Activated T-helper 1 cell treated with anti-CD3 and anti-CD28 coated beads, Interleukin-12 subunit alpha, Interleukin-12 subunit beta, Interleukin-2, Interleukin-4 antibody, amounts not matched to agents 30 ng/mL and 10 ng/mL and 1 ng/mL, durations not matched to agents 14 hours and 24 hours and 36 hours (primary cell): ENCODE measurements at regions not wholly inside any gene's neighbourhood (a gene's known extent, or its start where the extent isn't known, plus 50 kb on each side); places are given as distances from the start of the nearest gene placed in this dataset.

Experiments used
- DNase-seq: peaks from one replicate; pipeline ENCODE4 v3.0.0; 2021; ENCODE audit warnings: low spot score
- H3K27ac Mint-ChIP-seq: one replicate; pipeline ENCODE4 v1.8.0; 2021; ENCODE audit warnings: mild to moderate bottlenecking, mixed read lengths
- H3K27me3 Mint-ChIP-seq: one replicate; pipeline ENCODE4 v1.8.0; 2022; ENCODE audit warnings: mild to moderate bottlenecking, moderate library complexity, mixed read lengths; ENCODE audit not compliant: insufficient read depth
- H3K36me3 Mint-ChIP-seq: one replicate; pipeline ENCODE4 v1.8.0; 2021; ENCODE audit warnings: low read depth, mixed read lengths
- H3K4me1 Mint-ChIP-seq: one replicate; pipeline ENCODE4 v1.8.0; 2021; ENCODE audit warnings: low read depth, mixed read lengths
- H3K4me3 Mint-ChIP-seq: one replicate; pipeline ENCODE4 v1.8.0; 2021; ENCODE audit warnings: mild to moderate bottlenecking, moderate library complexity, mixed read lengths
- H3K9me3 Mint-ChIP-seq: one replicate; pipeline ENCODE4 v1.8.0; 2021; ENCODE audit warnings: mixed read lengths
- intact Hi-C: fragments of 100-400 bp; cut with micrococcal nuclease; formaldehyde crosslinking; loops from one replicate; pipeline ENCODE4 v1.15.1; 2024

GRCh38 chr6:85127168-85127498 lies 322.8 kb upstream of the NT5E start:
- Mint-ChIP-seq H3K27ac (no peak overlapping the region), H3K9me3 (no peaks in the 10 kb centered on the region), H3K4me3 (no peak overlapping the region), H3K27me3 (peaks cover 2% of the 10 kb centered on the region), H3K4me1 (no peaks in the 10 kb centered on the region), H3K36me3 (no peaks in the 10 kb centered on the region)
- intact Hi-C loops: no loop called here
- no peak for DNase-seq

- H3K27ac Mint-ChIP-seq: no peak overlapping the region
- DNase-seq: no peak
- intact Hi-C loops: no loop called here
These were observed 323.3 kb upstream of the NT5E start for GRCh38 chr6:85126485-85127167.

DNA sequence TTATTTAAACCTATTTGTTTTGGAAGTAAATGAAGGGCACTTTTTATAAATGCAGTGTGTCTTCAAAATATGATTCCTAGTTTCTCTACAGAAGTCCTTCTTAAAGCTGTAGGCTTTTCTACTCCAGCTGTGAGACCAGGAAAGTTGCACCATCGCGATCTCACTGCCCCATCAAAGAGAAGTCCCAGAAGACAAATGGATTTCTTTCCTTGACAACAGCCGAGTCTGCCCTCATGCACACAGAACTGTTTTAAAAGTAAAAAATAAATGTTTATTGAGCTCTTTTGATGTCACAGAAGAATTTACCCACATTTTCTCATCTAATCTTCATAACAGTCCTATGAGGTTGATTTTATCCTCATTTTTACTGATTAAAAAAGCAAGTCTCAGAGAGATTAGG lies 324.4 kb upstream of the NT5E start:
- no peaks in the 10 kb centered on the region for H3K36me3 Mint-ChIP-seq
- no peaks in the 10 kb centered on the region for H3K4me1 Mint-ChIP-seq
- peaks cover 2% of the 10 kb centered on the region for H3K27me3 Mint-ChIP-seq
- intact Hi-C loops: no loop called here
- no peaks in the 10 kb centered on the region for H3K9me3 Mint-ChIP-seq
- no peak overlapping the region for H3K27ac Mint-ChIP-seq
- no peak for DNase-seq
- H3K4me3 Mint-ChIP-seq: no peak overlapping the region

More at GRCh38 chr6:85126485-85127167, 323.3 kb upstream of the NT5E start:
- no peaks in the 10 kb centered on the region for H3K4me1 Mint-ChIP-seq
- H3K4me3 Mint-ChIP-seq: no peak overlapping the region
- H3K9me3 Mint-ChIP-seq: no peaks in the 10 kb centered on the region
- H3K27me3 Mint-ChIP-seq: peaks cover 2% of the 10 kb centered on the region
- H3K36me3 Mint-ChIP-seq: no peaks in the 10 kb centered on the region

DNA sequence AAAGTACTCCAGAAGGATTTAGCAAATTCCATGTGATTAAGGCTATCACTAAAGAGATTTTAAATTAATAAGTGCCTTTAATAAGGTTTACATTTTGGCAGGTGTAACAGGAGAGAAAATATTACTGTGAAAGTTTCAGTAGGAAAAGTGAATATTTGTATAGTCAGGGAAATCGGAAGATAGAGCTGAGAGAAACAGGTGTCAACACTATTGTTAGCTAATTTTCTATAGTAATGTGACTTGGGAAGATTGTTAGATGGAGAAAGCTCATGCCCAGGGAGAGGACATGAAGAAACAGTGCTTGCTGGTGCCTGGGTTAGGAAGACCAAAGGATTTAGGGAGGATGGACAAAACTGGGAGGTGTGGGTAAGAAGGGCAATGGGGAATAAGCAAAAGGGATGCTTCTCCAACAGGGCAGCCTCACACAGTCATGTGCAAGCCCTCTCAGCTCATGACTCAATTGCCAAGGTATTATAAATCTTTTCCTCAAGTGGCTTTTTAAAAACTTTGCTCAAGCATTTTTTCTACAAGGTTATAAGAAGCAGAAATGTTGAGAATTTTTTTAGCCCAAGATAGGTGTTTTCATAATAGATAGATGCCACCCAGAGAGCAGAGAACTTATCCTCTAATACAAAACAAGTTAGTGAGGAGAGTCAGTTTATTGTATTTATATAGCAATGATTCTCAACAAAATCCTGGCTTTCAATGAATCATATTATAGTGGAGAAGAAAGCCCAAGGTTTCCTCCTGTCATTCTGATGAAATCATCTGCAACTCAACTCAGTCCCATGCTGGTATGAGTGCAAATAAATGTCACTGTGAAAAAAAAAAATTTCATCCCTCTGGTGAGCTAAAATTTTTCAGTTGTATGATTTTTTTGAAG lies 325.2 kb upstream of the NT5E start:
- Mint-ChIP-seq H3K4me1 (no peaks in the 10 kb centered on the region), H3K27me3 (peaks cover 2% of the 10 kb centered on the region), H3K27ac (no peak overlapping the region), H3K4me3 (no peak overlapping the region), H3K9me3 (no peaks in the 10 kb centered on the region), H3K36me3 (no peaks in the 10 kb centered on the region)
- intact Hi-C loops: no loop called here
- DNase-seq: no peak

- Mint-ChIP-seq H3K27me3 (no peaks in the 10 kb centered on the region), H3K4me1 (no peaks in the 10 kb centered on the region), H3K27ac (no peak overlapping the region), H3K4me3 (no peak overlapping the region), H3K36me3 (no peaks in the 10 kb centered on the region), H3K9me3 (no peaks in the 10 kb centered on the region)
- DNase-seq: no peak
- intact Hi-C loops: no loop called here
These were observed 328.7 kb upstream of the NT5E start for GRCh38 chr6:85121158-85121557.

- H3K9me3 Mint-ChIP-seq: no peaks in the 10 kb centered on the region
- no peak overlapping the region for H3K4me3 Mint-ChIP-seq
- DNase-seq: no peak
- intact Hi-C loops: no loop called here
- no peak overlapping the region for H3K27ac Mint-ChIP-seq
- no peaks in the 10 kb centered on the region for H3K4me1 Mint-ChIP-seq
- no peaks in the 10 kb centered on the region for H3K27me3 Mint-ChIP-seq
- no peaks in the 10 kb centered on the region for H3K36me3 Mint-ChIP-seq
These were observed 331.1 kb upstream of the NT5E start for GRCh38 chr6:85118652-85119235.

GRCh38 chr6:85118233-85118632 lies 331.6 kb upstream of the NT5E start:
- H3K27ac Mint-ChIP-seq: no peak overlapping the region
- H3K27me3 Mint-ChIP-seq: no peaks in the 10 kb centered on the region
- no peaks in the 10 kb centered on the region for H3K36me3 Mint-ChIP-seq
- intact Hi-C loops: no loop called here
- no peaks in the 10 kb centered on the region for H3K9me3 Mint-ChIP-seq
- no peak for DNase-seq
- H3K4me3 Mint-ChIP-seq: no peak overlapping the region
- no peaks in the 10 kb centered on the region for H3K4me1 Mint-ChIP-seq

GRCh38 chr6:85116475-85116874 lies 333.4 kb upstream of the NT5E start:
- no peaks in the 10 kb centered on the region for H3K4me1 Mint-ChIP-seq
- intact Hi-C loops: no loop called here
- no peak overlapping the region for H3K27ac Mint-ChIP-seq
- no peak for DNase-seq
- H3K36me3 Mint-ChIP-seq: no peaks in the 10 kb centered on the region
- H3K27me3 Mint-ChIP-seq: no peaks in the 10 kb centered on the region
- H3K9me3 Mint-ChIP-seq: no peaks in the 10 kb centered on the region
- no peak overlapping the region for H3K4me3 Mint-ChIP-seq

DNA sequence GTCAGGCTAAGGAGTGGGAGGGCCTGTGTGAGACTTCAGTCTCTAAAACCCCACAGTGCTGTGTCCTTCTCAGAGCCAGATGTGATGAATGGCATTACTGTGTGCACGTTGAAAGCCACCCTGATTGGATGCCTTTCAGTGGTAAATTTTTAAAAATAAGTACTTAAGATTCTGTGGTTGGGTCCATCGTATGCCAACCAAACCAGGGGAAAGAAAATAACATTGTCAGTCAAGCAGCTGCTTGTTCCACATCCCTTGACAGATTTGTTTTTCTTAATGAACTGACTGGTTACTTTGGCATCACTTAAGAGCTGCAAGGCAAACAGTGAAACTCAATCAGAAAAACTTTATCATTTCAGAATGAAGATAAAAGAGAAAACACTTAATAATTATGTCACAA lies 334.0 kb upstream of the NT5E start:
- H3K4me3 Mint-ChIP-seq: no peak overlapping the region
- no peaks in the 10 kb centered on the region for H3K4me1 Mint-ChIP-seq
- H3K9me3 Mint-ChIP-seq: no peaks in the 10 kb centered on the region
- intact Hi-C loops: no loop called here
- DNase-seq: no peak
- no peaks in the 10 kb centered on the region for H3K36me3 Mint-ChIP-seq
- no peaks in the 10 kb centered on the region for H3K27me3 Mint-ChIP-seq
- no peak overlapping the region for H3K27ac Mint-ChIP-seq

GRCh38 chr6:85115376-85115775 lies 334.5 kb upstream of the NT5E start:
- H3K27ac Mint-ChIP-seq: no peak overlapping the region
- no peak overlapping the region for H3K4me3 Mint-ChIP-seq
- intact Hi-C loops: no loop called here
- DNase-seq: no peak
- no peaks in the 10 kb centered on the region for H3K27me3 Mint-ChIP-seq
- no peaks in the 10 kb centered on the region for H3K36me3 Mint-ChIP-seq
- H3K9me3 Mint-ChIP-seq: no peaks in the 10 kb centered on the region
- no peaks in the 10 kb centered on the region for H3K4me1 Mint-ChIP-seq

DNA sequence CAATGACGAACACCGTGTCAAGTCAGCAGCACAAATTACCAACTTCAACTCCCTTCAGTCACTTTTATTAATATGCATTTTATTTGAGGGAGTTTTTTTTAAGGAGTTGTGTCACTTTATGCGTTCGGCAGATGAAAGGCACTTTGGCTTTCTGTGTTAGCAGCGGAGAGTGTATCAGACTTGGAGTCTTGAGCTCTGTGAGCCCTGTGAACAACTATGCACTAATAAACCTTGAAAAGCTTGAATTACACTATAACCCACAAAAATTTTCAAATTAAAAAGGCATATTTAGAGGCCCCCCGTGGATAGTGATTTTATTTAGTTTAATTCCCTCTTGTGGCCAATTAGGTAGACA lies 335.3 kb upstream of the NT5E start:
- no peaks in the 10 kb centered on the region for H3K27me3 Mint-ChIP-seq
- intact Hi-C loops: no loop called here
- H3K9me3 Mint-ChIP-seq: no peaks in the 10 kb centered on the region
- no peak overlapping the region for H3K27ac Mint-ChIP-seq
- H3K36me3 Mint-ChIP-seq: no peaks in the 10 kb centered on the region
- no peak overlapping the region for H3K4me3 Mint-ChIP-seq
- DNase-seq: no peak
- no peaks in the 10 kb centered on the region for H3K4me1 Mint-ChIP-seq

- no peak overlapping the region for H3K4me3 Mint-ChIP-seq
- H3K9me3 Mint-ChIP-seq: no peaks in the 10 kb centered on the region
- no peak overlapping the region for H3K27ac Mint-ChIP-seq
These were observed 335.8 kb upstream of the NT5E start for GRCh38 chr6:85113934-85114580.

DNA sequence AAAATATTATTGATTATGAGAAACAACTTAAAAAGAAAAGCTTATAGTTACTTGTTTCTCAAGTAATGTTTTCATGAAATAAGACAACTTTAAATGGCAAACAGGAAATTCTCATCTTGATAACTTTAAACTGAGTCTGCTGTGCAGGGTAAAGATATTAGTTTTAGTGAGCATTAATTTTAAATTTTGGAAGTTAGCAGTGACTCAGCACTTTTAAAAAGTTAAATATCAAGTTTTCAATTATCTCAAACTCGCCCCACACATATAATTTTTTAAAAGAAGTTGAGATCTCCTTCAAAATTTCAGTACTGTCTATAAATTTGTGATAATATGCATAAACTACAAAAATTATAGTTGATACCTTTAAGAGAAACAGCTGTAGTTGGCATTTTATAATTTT lies 337.3 kb upstream of the NT5E start:
- intact Hi-C loops: no loop called here
- H3K4me3 Mint-ChIP-seq: no peak overlapping the region
- no peak overlapping the region for H3K27ac Mint-ChIP-seq
- H3K36me3 Mint-ChIP-seq: no peaks in the 10 kb centered on the region
- no peak for DNase-seq
- H3K27me3 Mint-ChIP-seq: no peaks in the 10 kb centered on the region
- no peaks in the 10 kb centered on the region for H3K4me1 Mint-ChIP-seq
- H3K9me3 Mint-ChIP-seq: no peaks in the 10 kb centered on the region

More at GRCh38 chr6:85113934-85114580, 335.8 kb upstream of the NT5E start:
- Mint-ChIP-seq H3K27me3 (no peaks in the 10 kb centered on the region), H3K36me3 (no peaks in the 10 kb centered on the region), H3K4me1 (no peaks in the 10 kb centered on the region)
- intact Hi-C loops: no loop called here
- no peak for DNase-seq
